HG03575 (cell line): ENCODE measurements at regions not wholly inside any gene's neighbourhood (a gene's known extent, or its start where the extent isn't known, plus 50 kb on each side); places are given as distances from the start of the nearest gene placed in this dataset.
"Not testable (repeated sequence)": the region's sequence is repeated elsewhere in the genome, so short reads cannot be mapped to it uniquely, and the experiment has no call there.

Source experiments
- ATAC-seq: cut with Tn5 transposase; IDR thresholded peaks from one replicate; pipeline ENCODE4 v1.9.1; 2021; ENCODE audit not compliant: unreplicated experiment, insufficient number of reproducible peaks, low FRiP score; ENCODE audit errors: extremely low read depth

DNA sequence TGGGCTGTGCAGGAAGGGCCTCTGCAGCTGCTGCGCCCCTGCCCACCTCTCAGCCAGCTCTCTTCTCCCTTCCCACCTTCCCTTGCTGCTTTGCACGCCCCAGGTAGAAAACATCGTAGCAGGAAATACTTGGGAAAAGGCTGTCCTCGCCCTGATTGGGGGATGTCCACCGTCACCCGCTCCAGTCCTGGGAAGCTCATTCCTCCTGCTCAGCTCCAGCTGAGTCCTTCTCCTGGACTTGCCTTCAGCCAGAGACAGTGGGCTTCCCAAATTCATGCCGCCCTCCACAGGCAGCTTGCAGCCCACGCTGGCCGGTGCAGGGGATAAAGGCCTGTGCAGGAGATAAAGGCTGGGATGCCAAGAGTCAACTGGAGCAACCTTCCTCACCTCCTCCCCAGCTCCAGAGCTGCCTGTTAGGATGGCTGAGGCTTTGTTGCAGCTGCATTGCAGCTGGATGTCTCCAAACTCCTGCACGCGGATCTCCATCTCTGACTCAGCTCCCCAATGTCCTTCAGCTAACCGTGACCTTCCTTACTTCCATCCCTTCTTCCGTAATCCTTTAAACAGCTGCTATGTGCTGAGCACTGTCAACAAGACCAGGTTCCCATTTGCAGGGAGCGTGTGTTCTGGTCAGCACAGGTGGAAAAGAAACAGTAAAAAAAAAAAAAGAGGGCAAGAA, 402.0 kb upstream of the TNRC6C start:
- no peak for ATAC-seq

- no peak for ATAC-seq
These were observed 399.5 kb upstream of the TNRC6C start for GRCh38 chr17:77558846-77559626.

DNA sequence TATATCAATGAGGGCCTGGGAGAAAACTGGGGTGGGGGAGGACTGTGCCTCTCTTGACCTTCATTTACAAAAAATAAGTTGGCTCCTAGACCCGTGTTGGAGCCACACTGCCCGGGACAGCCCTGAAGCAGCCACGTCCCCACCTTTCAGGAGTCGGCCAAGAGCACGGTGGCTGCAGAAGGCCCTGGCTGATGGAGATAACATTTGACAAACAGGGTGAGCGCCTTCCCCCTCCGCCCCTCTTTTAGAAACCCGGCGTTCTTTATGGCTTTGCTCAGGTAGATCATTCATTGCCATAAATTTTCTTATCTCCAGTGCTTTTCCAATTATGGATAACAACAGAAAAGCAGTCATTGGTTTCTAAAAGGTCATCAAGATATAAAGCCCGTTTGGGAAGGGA, 398.1 kb upstream of the TNRC6C start:
- no peak for ATAC-seq

- ATAC-seq = no peak
These were observed 397.7 kb upstream of the TNRC6C start for GRCh38 chr17:77560841-77561240.

DNA sequence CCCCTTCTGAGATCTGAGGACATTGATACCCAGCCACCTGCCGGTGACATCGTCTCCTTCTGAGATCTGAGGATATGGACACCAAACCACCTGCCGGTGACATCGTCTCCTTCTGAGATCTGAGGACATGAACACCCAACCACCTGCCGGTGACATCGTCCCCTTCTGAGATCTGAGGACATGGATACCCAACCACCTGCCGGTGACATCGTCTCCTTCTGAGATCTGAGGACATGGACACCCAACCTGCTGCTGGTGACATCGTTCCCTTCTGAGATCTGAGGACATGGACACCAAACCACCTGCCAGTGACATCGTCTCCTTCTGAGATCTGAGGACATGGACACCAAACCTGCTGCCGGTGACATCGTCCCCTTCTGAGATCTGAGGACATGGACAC, 396.1 kb upstream of the TNRC6C start:
- ATAC-seq = not testable (repeated sequence)

DNA sequence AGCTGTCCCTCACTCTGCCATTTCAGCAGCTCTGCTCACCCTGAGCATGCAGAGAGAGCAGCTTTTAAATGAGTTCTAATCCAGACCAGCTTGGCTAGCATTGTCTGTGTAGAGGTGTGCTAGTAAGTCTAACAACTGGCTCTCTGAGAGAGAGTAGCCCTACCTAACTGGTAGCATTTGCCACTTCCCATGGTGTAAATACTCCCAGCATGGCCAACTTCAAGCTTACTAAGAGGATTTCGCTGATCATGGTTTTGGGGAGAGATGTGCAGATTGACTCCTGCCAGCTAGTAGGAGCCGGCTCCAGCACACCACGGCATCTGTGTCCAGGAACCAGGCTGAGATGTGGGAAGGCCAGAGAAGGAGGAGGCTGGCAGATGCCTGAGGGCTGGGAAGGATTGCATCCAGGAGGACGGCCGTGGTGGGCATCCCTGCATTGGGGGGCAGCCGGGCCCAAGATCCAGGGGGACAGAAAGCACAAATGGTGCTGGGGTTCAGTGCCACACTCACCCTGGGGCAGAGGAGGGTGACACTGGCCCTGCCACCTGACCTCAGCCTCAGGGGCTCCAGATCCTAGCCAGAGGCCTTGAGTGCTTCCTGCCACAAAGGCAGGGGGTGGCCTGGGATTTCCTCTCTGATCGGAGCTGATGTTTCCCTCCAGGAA, 394.9 kb upstream of the TNRC6C start:
- ATAC-seq = no peak

GRCh38 chr17:77564278-77564920, 394.1 kb upstream of the TNRC6C start:
- ATAC-seq = no peak

DNA sequence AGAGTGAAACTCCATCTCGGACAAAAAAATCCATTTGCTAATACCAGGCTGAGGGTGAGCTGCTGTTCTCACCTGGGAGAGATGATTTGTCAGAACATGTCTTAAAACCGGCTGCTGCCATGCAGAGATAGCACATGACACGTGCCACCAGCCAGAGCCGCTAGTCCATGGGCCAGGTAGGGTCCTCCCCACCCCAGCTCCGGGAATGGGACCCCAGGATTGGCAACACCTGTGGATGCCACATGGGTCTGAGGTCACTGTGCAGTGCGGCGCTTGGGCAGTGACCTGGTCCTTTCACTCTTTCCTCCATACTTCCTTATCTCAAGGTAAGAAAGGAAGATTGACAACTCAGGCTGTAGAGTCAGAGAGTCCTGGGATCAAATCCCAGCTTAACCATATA, 393.3 kb upstream of the TNRC6C start:
- no peak for ATAC-seq

DNA sequence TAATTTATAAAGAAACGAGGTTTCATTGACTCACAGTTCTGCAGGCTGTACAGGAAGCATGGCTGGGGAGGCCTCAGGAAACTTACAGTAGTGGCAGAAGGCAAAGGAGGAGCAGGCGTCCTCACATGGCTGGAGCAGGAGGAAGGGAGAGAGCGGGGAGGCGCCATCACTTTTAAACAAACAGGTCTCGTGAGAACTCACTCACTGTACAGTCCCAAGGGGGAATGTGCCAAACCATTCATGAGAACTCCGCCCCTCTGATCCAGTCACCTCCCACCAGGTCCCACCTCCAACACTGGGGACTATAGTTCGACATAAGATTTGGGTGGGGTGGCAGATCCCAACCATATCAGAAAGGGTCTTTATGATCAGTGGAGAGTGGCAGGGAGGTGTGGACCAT, 392.4 kb upstream of the TNRC6C start:
- no peak for ATAC-seq

DNA sequence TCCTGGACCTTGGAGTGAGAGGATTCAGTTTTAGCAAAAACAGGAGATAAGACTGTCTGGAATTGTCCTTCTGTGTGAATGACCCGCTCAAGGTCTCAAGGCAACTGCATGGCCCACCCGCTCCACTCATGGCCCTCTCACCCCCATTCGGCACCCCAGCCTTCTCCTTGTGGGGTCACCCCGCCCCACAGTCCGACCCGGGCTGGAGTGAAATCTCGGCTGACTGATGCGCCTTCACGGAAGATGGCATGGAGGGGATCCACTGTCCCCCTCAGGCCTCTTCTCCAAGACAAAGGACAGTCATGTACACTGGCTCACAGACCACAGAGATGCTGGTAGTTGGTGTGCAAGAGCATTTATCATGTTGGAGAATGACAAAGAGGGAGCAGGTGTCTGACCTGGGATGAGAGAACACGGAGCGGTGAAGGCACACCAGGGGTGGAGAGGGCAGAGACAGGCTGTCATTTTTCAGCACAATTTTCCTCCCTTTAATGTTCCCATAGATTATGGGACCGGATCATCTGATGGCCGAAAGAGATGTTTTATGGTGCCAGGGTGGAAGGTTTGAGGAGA, 391.9 kb upstream of the TNRC6C start:
- ATAC-seq = no peak

DNA sequence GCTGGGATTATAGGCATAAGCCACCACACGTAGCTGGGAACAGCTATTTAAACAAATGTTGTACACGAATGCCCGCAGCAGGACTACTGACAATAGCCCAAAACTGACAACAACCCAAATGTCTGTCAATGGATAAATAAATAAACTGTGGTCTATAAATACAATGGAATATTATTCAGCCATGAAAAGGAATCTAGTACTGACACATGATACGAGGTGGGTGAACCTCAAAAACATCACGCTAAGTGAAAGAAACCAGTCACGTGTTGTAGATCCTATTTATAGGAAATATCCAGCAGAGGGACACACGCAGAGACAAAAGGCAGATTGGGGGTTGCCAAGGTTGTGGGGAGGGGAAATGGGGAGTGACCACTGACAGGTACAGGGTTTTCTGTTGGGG, 390.0 kb upstream of the TNRC6C start:
- ATAC-seq = no peak

- no peak for ATAC-seq
These were observed 388.5 kb upstream of the TNRC6C start for GRCh38 chr17:77569846-77570564.

- ATAC-seq = no peak
These were observed 388.0 kb upstream of the TNRC6C start for GRCh38 chr17:77570565-77570898.

DNA sequence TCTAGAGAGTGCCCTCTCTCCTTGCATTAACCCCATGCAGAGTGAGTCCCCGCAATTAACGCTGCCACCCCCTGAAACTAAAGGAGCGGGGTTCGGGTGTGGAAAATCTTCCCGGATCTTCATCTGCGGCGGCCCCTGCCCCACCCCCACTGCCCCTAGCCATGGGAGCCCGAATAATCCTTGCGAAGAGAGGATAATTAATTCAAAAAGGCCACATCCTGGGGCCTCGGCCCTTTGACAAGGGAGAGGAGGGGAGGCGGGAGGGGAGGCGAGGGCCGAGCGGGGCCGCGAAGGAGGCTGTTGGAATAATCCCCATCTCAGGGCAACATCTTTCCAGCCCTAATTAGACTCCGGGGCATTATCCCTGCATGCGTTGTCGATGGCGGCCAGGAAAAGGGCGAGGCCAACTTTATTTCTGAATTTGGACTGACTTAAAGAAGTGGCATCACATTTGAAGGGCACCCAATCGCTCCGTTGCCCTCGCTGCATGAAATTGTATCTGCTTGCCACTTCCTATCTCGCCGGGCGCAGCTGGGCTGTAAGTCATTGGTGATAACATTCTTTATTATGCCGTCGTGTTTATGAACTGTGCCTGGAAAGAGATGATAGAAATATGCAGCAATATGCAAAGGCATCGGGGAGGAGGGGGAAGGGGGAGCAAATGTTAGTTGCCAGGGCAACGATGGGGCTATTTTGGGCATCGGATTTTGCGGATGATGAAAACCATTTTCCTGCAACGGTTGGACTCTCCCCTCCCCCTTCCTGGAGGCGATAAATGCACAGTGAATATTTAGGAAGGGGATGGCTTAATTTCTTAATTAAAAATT, 387.1 kb upstream of the TNRC6C start:
- ATAC-seq = no peak

GRCh38 chr17:77572065-77572601, 386.4 kb upstream of the TNRC6C start:
- ATAC-seq = no peak

- ATAC-seq = no peak
These were observed 385.7 kb upstream of the TNRC6C start for GRCh38 chr17:77572851-77573250.

DNA sequence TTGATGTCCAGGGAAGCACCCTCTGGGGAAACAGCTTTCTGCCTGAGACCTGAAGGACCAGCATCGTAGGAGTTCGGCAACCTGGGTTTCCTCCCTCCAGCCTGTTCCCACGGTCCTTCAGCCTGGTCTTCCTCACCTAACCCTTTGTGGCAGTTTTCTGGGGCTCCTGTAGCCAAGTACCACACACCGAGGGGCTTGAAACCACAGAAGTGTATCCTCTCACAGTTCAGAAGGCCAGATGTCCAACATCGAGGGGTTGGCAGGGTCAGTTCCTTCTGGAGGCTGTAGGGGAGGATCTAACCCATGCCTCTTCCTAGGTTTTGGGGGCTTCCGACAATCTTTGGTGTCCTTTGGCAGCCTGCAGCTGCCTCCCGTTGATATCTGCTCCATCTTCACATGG, 381.0 kb upstream of the TNRC6C start:
- ATAC-seq = no peak

DNA sequence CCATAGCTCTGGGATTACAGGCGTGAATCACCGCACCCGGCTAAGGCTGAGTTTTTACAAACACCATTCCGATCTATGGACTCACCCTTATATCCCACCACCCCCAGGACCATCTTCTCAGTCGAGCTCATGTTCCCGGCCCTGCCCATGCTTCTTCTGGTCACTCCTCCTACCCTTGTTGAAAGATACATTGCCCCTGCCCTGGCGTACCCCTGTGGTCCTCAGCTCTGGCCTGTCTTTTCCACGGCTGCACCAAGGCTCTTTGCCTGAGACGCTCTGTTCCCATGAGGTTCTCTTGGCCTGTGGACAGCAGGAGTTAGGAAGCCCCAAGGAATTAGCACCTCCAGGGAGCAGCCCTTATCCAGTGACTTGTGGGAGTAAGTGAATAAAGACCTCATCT, 379.4 kb upstream of the TNRC6C start:
- ATAC-seq = no peak
